ENCODE measurements at regions not wholly inside any gene's neighbourhood (a gene's known extent, or its start where the extent isn't known, plus 50 kb on each side); places are given as distances from the start of the nearest gene placed in this dataset.

DNA sequence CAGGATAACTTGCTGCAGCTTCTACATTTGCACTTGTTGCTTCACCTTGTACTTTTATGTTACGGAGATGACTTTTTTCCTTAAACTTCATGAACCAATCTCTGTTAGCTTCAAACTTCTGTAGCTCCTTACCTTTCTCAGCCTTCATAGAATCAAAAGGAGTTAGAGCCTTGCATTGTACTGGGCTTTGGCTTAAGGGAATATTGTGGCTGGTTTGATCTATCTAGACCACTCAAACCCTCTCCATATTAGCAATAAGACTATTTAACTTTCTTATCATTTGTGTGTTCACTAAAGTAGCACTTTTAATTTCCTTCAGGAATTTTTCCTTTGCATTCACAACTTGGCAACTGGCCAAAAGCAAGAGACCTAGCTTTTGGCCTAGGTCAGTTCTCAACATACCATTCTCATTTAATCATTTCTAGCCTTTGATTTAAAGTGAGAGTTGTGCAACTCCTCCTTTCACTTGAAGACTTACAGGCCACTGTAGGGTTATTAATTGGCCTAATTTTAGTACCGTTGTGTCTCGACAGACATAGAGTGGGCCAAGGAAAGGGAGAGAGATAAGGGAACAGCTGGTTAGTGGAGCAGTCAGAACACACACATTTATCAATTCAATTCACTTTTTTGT lies 63.7 kb downstream of the SHOC1 start:
- no peaks in the 10 kb centered on the region for H3K23me2 ChIP-seq (ENCODE audit: insufficient read length, low read depth, low read length, poor library complexity, severe bottlenecking)
- no peaks in the 10 kb centered on the region for H3K4me1 ChIP-seq (ENCODE audit: insufficient read depth, low read length)
- H3K27me3 ChIP-seq (ENCODE audit: insufficient read depth, low read length) = no peaks in the 10 kb centered on the region
- peaks cover 12 to 15% of the 10 kb centered on the region in 2 experiments for H3K9me3 Mint-ChIP-seq
- no peak overlapping the region for H3K4ac ChIP-seq (ENCODE audit: low read depth, low read length)
- no peak overlapping the region for H3K9ac ChIP-seq (ENCODE audit: extremely low read depth, insufficient read length, low read length)
- no peak for DNase-seq
- no peaks in the 10 kb centered on the region for H4K20me1 ChIP-seq (ENCODE audit: control insufficient read depth, insufficient read depth, insufficient read length)
- no peaks in the 10 kb centered on the region for H3K79me1 ChIP-seq (ENCODE audit: insufficient read depth, low read depth, low read length, poor library complexity, severe bottlenecking)
- H4K8ac ChIP-seq (replicated peaks; ENCODE audit: insufficient read length, low read depth, low read length) = no peak overlapping the region
- no peak overlapping the region for H2BK120ac ChIP-seq (ENCODE audit: low read depth, low read length, poor library complexity, severe bottlenecking)
- H3K27ac ChIP-seq (ENCODE audit: insufficient read length, low read depth, low read length) = no peak overlapping the region
- no peak overlapping the region for H2BK15ac ChIP-seq (ENCODE audit: low read depth, low read length)
- no peaks in the 10 kb centered on the region for H3K27me3 Mint-ChIP-seq (ENCODE audit: low read depth)
- H3K27ac Mint-ChIP-seq = no peak overlapping the region
- no peak for TF ChIP-seq CTCF (conservative IDR thresholded peaks at IDR 0.05)
- H2AK5ac ChIP-seq (ENCODE audit: insufficient read length, low read length) = no peak overlapping the region
- no peaks in the 10 kb centered on the region for H3K9me3 ChIP-seq (ENCODE audit: control insufficient read depth, low read depth, low read length)
- no peaks in the 10 kb centered on the region for H3K4me1 Mint-ChIP-seq
- no peak overlapping the region for H4K91ac ChIP-seq (ENCODE audit: insufficient read length, low read depth, low read length)
- H3K36me3 Mint-ChIP-seq (ENCODE audit: insufficient read depth in 1 of 3, low read depth in 3 of 3) = peaks cover 0 to 5% (median 3%) of the 10 kb centered on the region in 3 experiments; a peak in 2 of 7 replicates
- H3T11ph ChIP-seq (ENCODE audit: low read length) = no peak overlapping the region
- WGBS (ENCODE audit: extremely low coverage, insufficient read length, low lambda C conversion rate) = no CpG with 5 or more reads among the region's 3 CpGs
- H3K18ac ChIP-seq (ENCODE audit: insufficient read length, low read depth, low read length) = no peak overlapping the region
- no peaks in the 10 kb centered on the region for H3K79me2 ChIP-seq (ENCODE audit: insufficient read depth, low read length)
- no peak overlapping the region for H3K56ac ChIP-seq (ENCODE audit: insufficient read length, low read depth, low read length)
- no peak overlapping the region for H2BK5ac ChIP-seq (ENCODE audit: insufficient read length, low read length)
- H3K23ac ChIP-seq (ENCODE audit: insufficient read length, low read depth, low read length) = no peak overlapping the region
- no peak overlapping the region for H3K14ac ChIP-seq (ENCODE audit: insufficient read depth, low read length)
- H2BK20ac ChIP-seq (ENCODE audit: low read depth, low read length, poor library complexity, severe bottlenecking) = no peak overlapping the region
- no peak overlapping the region for H2BK12ac ChIP-seq (ENCODE audit: insufficient read length, low read depth, low read length)
- no peak overlapping the region for H3K4me2 ChIP-seq (ENCODE audit: insufficient read depth, insufficient read length, low read length)
- no peak overlapping the region for H2AFZ ChIP-seq (ENCODE audit: low read length)
- H3K4me3 Mint-ChIP-seq = no peak overlapping the region
- no peak overlapping the region for H4K5ac ChIP-seq (ENCODE audit: insufficient read length, low read depth, low read length)

All from H9 (cell line).